B cell (primary cell): ENCODE measurements at regions not wholly inside any gene's neighbourhood (a gene's known extent, or its start where the extent isn't known, plus 50 kb on each side); places are given as distances from the start of the nearest gene placed in this dataset.

Experiments used
- EZH2 ChIP-seq: IDR thresholded peaks from 2 replicates; pipeline ENCODE4 v1.6.1; 2012; ENCODE audit warnings: borderline replicate concordance, low read depth, mild to moderate bottlenecking, moderate library complexity, low read length; ENCODE audit not compliant: insufficient read depth, poor library complexity, severe bottlenecking
- TF ChIP-seq, protein P1 (sequence below): fragments of 200-600 bp; IDR thresholded peaks from one replicate; pipeline ENCODE4 v1.8.0; 2022; ENCODE audit warnings: antibody characterized with exemption, mild to moderate bottlenecking

DNA sequence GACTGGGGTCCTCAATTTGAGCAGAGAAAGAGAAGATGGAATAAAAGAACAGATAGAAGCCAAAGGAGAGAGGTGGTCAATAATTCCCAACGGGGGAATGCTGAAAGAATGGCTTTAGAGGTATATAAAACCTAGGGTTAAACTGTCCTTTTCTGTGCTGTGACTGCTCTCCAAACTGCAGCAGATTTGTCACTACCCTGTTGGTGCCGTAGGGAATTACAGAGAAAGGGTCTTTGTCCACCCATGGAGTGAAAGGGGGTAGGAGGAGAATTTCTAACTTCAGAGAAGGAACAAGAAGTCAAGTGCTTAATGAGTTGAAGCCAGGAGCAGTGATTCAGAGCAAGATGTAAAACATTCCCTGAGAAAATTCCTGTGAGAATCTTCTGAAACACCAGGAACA is 486.5 kb downstream of the NUP35 start:
- TF ChIP-seq, protein P1, sequence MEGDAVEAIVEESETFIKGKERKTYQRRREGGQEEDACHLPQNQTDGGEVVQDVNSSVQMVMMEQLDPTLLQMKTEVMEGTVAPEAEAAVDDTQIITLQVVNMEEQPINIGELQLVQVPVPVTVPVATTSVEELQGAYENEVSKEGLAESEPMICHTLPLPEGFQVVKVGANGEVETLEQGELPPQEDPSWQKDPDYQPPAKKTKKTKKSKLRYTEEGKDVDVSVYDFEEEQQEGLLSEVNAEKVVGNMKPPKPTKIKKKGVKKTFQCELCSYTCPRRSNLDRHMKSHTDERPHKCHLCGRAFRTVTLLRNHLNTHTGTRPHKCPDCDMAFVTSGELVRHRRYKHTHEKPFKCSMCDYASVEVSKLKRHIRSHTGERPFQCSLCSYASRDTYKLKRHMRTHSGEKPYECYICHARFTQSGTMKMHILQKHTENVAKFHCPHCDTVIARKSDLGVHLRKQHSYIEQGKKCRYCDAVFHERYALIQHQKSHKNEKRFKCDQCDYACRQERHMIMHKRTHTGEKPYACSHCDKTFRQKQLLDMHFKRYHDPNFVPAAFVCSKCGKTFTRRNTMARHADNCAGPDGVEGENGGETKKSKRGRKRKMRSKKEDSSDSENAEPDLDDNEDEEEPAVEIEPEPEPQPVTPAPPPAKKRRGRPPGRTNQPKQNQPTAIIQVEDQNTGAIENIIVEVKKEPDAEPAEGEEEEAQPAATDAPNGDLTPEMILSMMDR: no peak
- TF ChIP-seq EZH2: no peak
